ENCODE measurements at regions not wholly inside any gene's neighbourhood (a gene's known extent, or its start where the extent isn't known, plus 50 kb on each side); places are given as distances from the start of the nearest gene placed in this dataset.

DNA sequence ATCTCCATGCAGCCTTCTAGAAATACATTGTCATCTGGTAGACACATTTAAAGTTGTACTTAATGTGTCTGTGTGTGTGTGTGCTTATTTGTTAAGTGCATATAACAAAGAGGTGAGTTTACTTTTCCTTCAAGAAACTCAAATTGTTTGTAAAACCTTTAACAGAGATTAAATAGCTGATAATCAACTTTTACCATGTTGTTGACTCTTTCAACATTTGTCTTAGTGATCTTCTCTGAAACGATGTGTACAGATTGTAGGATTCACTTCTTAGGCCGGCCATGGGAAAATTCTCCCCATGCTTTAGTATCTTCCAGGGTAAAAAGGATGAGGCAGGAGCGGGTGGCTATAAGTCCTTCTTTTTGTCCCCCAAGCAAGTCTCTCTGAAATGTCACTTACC, 292.9 kb upstream of the MAF start:
- no peak for TF ChIP-seq CTCF (IDR thresholded peaks at IDR 0.05)
- TF ChIP-seq, protein P1, sequence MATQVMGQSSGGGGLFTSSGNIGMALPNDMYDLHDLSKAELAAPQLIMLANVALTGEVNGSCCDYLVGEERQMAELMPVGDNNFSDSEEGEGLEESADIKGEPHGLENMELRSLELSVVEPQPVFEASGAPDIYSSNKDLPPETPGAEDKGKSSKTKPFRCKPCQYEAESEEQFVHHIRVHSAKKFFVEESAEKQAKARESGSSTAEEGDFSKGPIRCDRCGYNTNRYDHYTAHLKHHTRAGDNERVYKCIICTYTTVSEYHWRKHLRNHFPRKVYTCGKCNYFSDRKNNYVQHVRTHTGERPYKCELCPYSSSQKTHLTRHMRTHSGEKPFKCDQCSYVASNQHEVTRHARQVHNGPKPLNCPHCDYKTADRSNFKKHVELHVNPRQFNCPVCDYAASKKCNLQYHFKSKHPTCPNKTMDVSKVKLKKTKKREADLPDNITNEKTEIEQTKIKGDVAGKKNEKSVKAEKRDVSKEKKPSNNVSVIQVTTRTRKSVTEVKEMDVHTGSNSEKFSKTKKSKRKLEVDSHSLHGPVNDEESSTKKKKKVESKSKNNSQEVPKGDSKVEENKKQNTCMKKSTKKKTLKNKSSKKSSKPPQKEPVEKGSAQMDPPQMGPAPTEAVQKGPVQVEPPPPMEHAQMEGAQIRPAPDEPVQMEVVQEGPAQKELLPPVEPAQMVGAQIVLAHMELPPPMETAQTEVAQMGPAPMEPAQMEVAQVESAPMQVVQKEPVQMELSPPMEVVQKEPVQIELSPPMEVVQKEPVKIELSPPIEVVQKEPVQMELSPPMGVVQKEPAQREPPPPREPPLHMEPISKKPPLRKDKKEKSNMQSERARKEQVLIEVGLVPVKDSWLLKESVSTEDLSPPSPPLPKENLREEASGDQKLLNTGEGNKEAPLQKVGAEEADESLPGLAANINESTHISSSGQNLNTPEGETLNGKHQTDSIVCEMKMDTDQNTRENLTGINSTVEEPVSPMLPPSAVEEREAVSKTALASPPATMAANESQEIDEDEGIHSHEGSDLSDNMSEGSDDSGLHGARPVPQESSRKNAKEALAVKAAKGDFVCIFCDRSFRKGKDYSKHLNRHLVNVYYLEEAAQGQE (IDR thresholded peaks at IDR 0.05; ENCODE audit: insufficient read depth in 1 of 2, low read depth in 2 of 2, low read length in 1 of 2), result no peak
